ENCODE measurements at regions not wholly inside any gene's neighbourhood (a gene's known extent, or its start where the extent isn't known, plus 50 kb on each side); places are given as distances from the start of the nearest gene placed in this dataset.
A peak's percentile ranks its signal among the peaks of the same experiment; 100 is the strongest.

- Histone ChIP-seq H3K4me3 (ENCODE audit: insufficient read depth, low read depth, low read length) (no peak overlapping the region), H2AK5ac (ENCODE audit: low read depth, low read length) (0 out of 2 replicates have a peak overlapping the region, but pooled peaks have one; percentile 29), H3K9me3 (ENCODE audit: control insufficient read depth, insufficient read depth, low read length) (peaks cover 8% of the 10 kb centered on the region), H3K14ac (replicated peaks; ENCODE audit: low read depth, low read length) (no peak overlapping the region; the same call in 1 of the 2 replicates), H4K5ac (ENCODE audit: low read depth, low read length) (no peak overlapping the region), H3K56ac (ENCODE audit: extremely low read depth, insufficient read depth, low read length) (no peak overlapping the region), H2BK120ac (ENCODE audit: low read depth, low read length) (0 out of 2 replicates have a peak overlapping the region, but pooled peaks have one; percentile 10), H3K9me1 (ENCODE audit: insufficient read depth, low read length) (no peaks in the 10 kb centered on the region; the same call in 1 of the 2 replicates), H3K27me3 (ENCODE audit: control insufficient read depth, insufficient read depth, low read length) (no peaks in the 10 kb centered on the region), H3K9ac (ENCODE audit: low read depth, low read length) (no peak overlapping the region), H3K4ac (ENCODE audit: low read depth, low read length) (no peak overlapping the region), H2AK9ac (replicated peaks; ENCODE audit: low read depth, low read length, poor library complexity) (no peak overlapping the region), H4K8ac (ENCODE audit: low read depth in 2 of 2, low read length in 2 of 2) (no peak overlapping the region), H3K4me2 (ENCODE audit: low read depth, low read length) (no peak overlapping the region), H4K20me1 (ENCODE audit: insufficient read depth, low read length) (no peaks in the 10 kb centered on the region), H3K79me1 (ENCODE audit: low read depth in 1 of 2, low read length in 2 of 2) (no peaks in the 10 kb centered on the region), H2AFZ (replicated peaks; ENCODE audit: low read length, poor library complexity) (no peak overlapping the region), H3K23ac (ENCODE audit: low read depth, low read length) (no peak overlapping the region), H3K4me1 (ENCODE audit: control insufficient read depth, insufficient read depth, low read length) (peaks cover 11% of the 10 kb centered on the region), H4K91ac (ENCODE audit: insufficient read depth, low read depth, low read length) (no peak overlapping the region), H2BK5ac (ENCODE audit: low read depth, low read length, poor library complexity, severe bottlenecking) (no peak overlapping the region), H3K27ac (ENCODE audit: insufficient read depth, low read length) (no peak overlapping the region), H2BK15ac (ENCODE audit: low read depth, low read length) (no peak overlapping the region), H2BK20ac (ENCODE audit: low read depth, low read length) (no peak overlapping the region), H3K18ac (ENCODE audit: low read depth, low read length) (no peak overlapping the region), H3K36me3 (ENCODE audit: control insufficient read depth, insufficient read depth, low read length) (no peaks in the 10 kb centered on the region)
- TF ChIP-seq POLR2A (IDR thresholded peaks at IDR 0.05; ENCODE audit: low read depth, low read length) (no peak), CHD1 (IDR thresholded peaks at IDR 0.05; ENCODE audit: low read depth, low read length) (no peak), MAZ (IDR thresholded peaks at IDR 0.05; ENCODE audit: borderline replicate concordance, low read depth, low read length) (no peak), RAD21 (IDR thresholded peaks at IDR 0.05; ENCODE audit: low read length) (no peak), MXI1 (IDR thresholded peaks at IDR 0.05; ENCODE audit: borderline replicate concordance, low read depth, low read length) (no peak), SMC3 (IDR thresholded peaks at IDR 0.05; ENCODE audit: low read depth, low read length) (no peak), FOS (IDR thresholded peaks at IDR 0.05; ENCODE audit: low read depth, low read length) (no peak), MAFK (IDR thresholded peaks at IDR 0.05; ENCODE audit: low read depth, low read length) (no peak), CTCF (conservative IDR thresholded peaks at IDR 0.05; ENCODE audit: low read depth, low read length) (no peak), USF2 (IDR thresholded peaks at IDR 0.05; ENCODE audit: low read depth, low read length) (no peak), BHLHE40 (IDR thresholded peaks at IDR 0.05; ENCODE audit: low read depth, low read length) (no peak), CEBPB (IDR thresholded peaks at IDR 0.05; ENCODE audit: low read depth, low read length) (no peak)
- TF ChIP-seq, protein P1, sequence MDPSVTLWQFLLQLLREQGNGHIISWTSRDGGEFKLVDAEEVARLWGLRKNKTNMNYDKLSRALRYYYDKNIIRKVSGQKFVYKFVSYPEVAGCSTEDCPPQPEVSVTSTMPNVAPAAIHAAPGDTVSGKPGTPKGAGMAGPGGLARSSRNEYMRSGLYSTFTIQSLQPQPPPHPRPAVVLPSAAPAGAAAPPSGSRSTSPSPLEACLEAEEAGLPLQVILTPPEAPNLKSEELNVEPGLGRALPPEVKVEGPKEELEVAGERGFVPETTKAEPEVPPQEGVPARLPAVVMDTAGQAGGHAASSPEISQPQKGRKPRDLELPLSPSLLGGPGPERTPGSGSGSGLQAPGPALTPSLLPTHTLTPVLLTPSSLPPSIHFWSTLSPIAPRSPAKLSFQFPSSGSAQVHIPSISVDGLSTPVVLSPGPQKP (IDR thresholded peaks at IDR 0.05; ENCODE audit: borderline replicate concordance, low read depth, low read length) = no peak
- peak; percentile 53 for DNase-seq
- ChIA-PET POLR2A (ENCODE audit: unreplicated experiment) (no interaction called here), CTCF (no interaction called here)
- peak; percentile 44 for ATAC-seq (ENCODE audit: low read depth)
- intact Hi-C loops (cut with micrococcal nuclease) (no loop called here), in situ Hi-C loops (cut with MboI; ENCODE audit: low sequenced_read_pairs) (no loop called here), dilution Hi-C loops (cut with HindIII; ENCODE audit: low sequenced_read_pairs, unreplicated experiment) (loop anchor here (25.0 kb wide), 1 partner anchor 346 kb away; the partner anchor contains the start of gene S1PR3)
- no TSS peak for BruUV-seq (replicated peaks)
- WGBS, 2 experiments (ENCODE audit: extremely low coverage in 2 of 2, insufficient read length in 1 of 2) = no CpG with 5 or more reads among the region's 4 CpGs
Measured at GRCh38 chr9:88641456-88642240, 106.7 kb downstream of the NXNL2 start.

All from IMR-90 (cell line).